ENCODE measurements at regions not wholly inside any gene's neighbourhood (a gene's known extent, or its start where the extent isn't known, plus 50 kb on each side); places are given as distances from the start of the nearest gene placed in this dataset.

- no peaks in the 10 kb centered on the region for H3F3A ChIP-seq (ENCODE audit: low read depth)
- H3K4me3 ChIP-seq (ENCODE audit: low read length, poor library complexity, severe bottlenecking): no peak overlapping the region
- no peaks in the 10 kb centered on the region for H3K9me2 ChIP-seq (replicated peaks; ENCODE audit: low read depth, low read length)
- H2AFZ ChIP-seq (ENCODE audit: low read length): no peak overlapping the region
- H3K9ac ChIP-seq (ENCODE audit: low read depth, low read length, poor library complexity, severe bottlenecking): no peak overlapping the region
- H3K4me1 ChIP-seq (ENCODE audit: insufficient read depth, low read length, poor library complexity, severe bottlenecking): no peaks in the 10 kb centered on the region
- no peaks in the 10 kb centered on the region for H3K36me3 ChIP-seq (ENCODE audit: insufficient read depth, low read length)
- H4K20me1 ChIP-seq (ENCODE audit: insufficient read depth, low read length, poor library complexity, severe bottlenecking): no peaks in the 10 kb centered on the region
- H3K9me3 ChIP-seq (ENCODE audit: insufficient read depth, low read depth, low read length): peaks cover 6% of the 10 kb centered on the region
- no peak; the same call in 1 of the 2 replicates for TF ChIP-seq CTCF (conservative IDR thresholded peaks at IDR 0.05; ENCODE audit: low read length)
- TF ChIP-seq EZH2phosphoT487 (IDR thresholded peaks at IDR 0.05; ENCODE audit: borderline replicate concordance): no peak
- H3K27me3 ChIP-seq (ENCODE audit: insufficient read depth, low read length, poor library complexity, severe bottlenecking): no peaks in the 10 kb centered on the region
- H3K79me2 ChIP-seq (ENCODE audit: insufficient read depth, low read length): no peaks in the 10 kb centered on the region
- no peak overlapping the region for H3K4me2 ChIP-seq (ENCODE audit: low read depth, low read length, poor library complexity, severe bottlenecking)
Measured at GRCh38 chr20:48350313-48350988, 477.3 kb downstream of the PREX1 start.

- Histone ChIP-seq H3F3A (ENCODE audit: low read depth) (no peaks in the 10 kb centered on the region), H3K27me3 (ENCODE audit: insufficient read depth, low read length, poor library complexity, severe bottlenecking) (no peaks in the 10 kb centered on the region), H3K9me3 (ENCODE audit: insufficient read depth, low read depth, low read length) (peaks cover 6% of the 10 kb centered on the region), H3K4me2 (ENCODE audit: low read depth, low read length, poor library complexity, severe bottlenecking) (no peak overlapping the region), H3K9ac (ENCODE audit: low read depth, low read length, poor library complexity, severe bottlenecking) (no peak overlapping the region), H3K79me2 (ENCODE audit: insufficient read depth, low read length) (no peaks in the 10 kb centered on the region), H3K4me3 (ENCODE audit: low read length, poor library complexity, severe bottlenecking) (no peak overlapping the region), H4K20me1 (ENCODE audit: insufficient read depth, low read length, poor library complexity, severe bottlenecking) (no peaks in the 10 kb centered on the region), H3K4me1 (ENCODE audit: insufficient read depth, low read length, poor library complexity, severe bottlenecking) (no peaks in the 10 kb centered on the region), H3K9me2 (replicated peaks; ENCODE audit: low read depth, low read length) (no peaks in the 10 kb centered on the region), H2AFZ (ENCODE audit: low read length) (no peak overlapping the region), H3K36me3 (ENCODE audit: insufficient read depth, low read length) (no peaks in the 10 kb centered on the region)
- TF ChIP-seq EZH2phosphoT487 (IDR thresholded peaks at IDR 0.05; ENCODE audit: borderline replicate concordance) (no peak), CTCF (conservative IDR thresholded peaks at IDR 0.05; ENCODE audit: low read length) (no peak)
Measured at GRCh38 chr20:48349656-48350055, 478.1 kb downstream of the PREX1 start.

GRCh38 chr20:48348022-48348421 is 479.8 kb downstream of the PREX1 start:
- no peak overlapping the region for H3K9ac ChIP-seq (ENCODE audit: low read depth, low read length, poor library complexity, severe bottlenecking)
- H3K4me3 ChIP-seq (ENCODE audit: low read length, poor library complexity, severe bottlenecking): no peak overlapping the region
- no peaks in the 10 kb centered on the region for H3F3A ChIP-seq (ENCODE audit: low read depth)
- H3K9me2 ChIP-seq (replicated peaks; ENCODE audit: low read depth, low read length): no peaks in the 10 kb centered on the region
- H3K27me3 ChIP-seq (ENCODE audit: insufficient read depth, low read length, poor library complexity, severe bottlenecking): no peaks in the 10 kb centered on the region
- H4K20me1 ChIP-seq (ENCODE audit: insufficient read depth, low read length, poor library complexity, severe bottlenecking): no peaks in the 10 kb centered on the region
- TF ChIP-seq CTCF (conservative IDR thresholded peaks at IDR 0.05; ENCODE audit: low read length) (no peak), EZH2phosphoT487 (IDR thresholded peaks at IDR 0.05; ENCODE audit: borderline replicate concordance) (no peak)
- no peaks in the 10 kb centered on the region for H3K79me2 ChIP-seq (ENCODE audit: insufficient read depth, low read length)
- no peaks in the 10 kb centered on the region for H3K4me1 ChIP-seq (ENCODE audit: insufficient read depth, low read length, poor library complexity, severe bottlenecking)
- no peak overlapping the region for H2AFZ ChIP-seq (ENCODE audit: low read length)
- no peak overlapping the region for H3K4me2 ChIP-seq (ENCODE audit: low read depth, low read length, poor library complexity, severe bottlenecking)
- peaks cover 2% of the 10 kb centered on the region; the same call in 1 of the 2 replicates for H3K9me3 ChIP-seq (ENCODE audit: insufficient read depth, low read depth, low read length)
- H3K36me3 ChIP-seq (ENCODE audit: insufficient read depth, low read length): no peaks in the 10 kb centered on the region
